VCaP (cell line): ENCODE measurements at regions not wholly inside any gene's neighbourhood (a gene's known extent, or its start where the extent isn't known, plus 50 kb on each side); places are given as distances from the start of the nearest gene placed in this dataset.

Source experiments
- H3K27ac ChIP-seq: fragments of 450-650 bp; 2 replicates; pipeline ENCODE4 v1.5.1; 2017
- CTCF ChIP-seq: fragments of 450-650 bp; conservative IDR thresholded peaks from 2 replicates; pipeline ENCODE4 v1.5.1; 2017; ENCODE audit warnings: mild to moderate bottlenecking, moderate library complexity

- TF ChIP-seq CTCF, result no peak
- H3K27ac ChIP-seq, result peak overlapping the region; percentile 88
These were observed 125.3 kb upstream of the THBS1 start for GRCh38 chr15:39455471-39455991.

GRCh38 chr15:39456159-39456558, 124.7 kb upstream of the THBS1 start:
- no peak for TF ChIP-seq CTCF
- H3K27ac ChIP-seq, result peak overlapping the region; percentile 88

- TF ChIP-seq CTCF, result no peak
These were observed 124.1 kb upstream of the THBS1 start for GRCh38 chr15:39456582-39457330.

GRCh38 chr15:39458131-39458530, 122.7 kb upstream of the THBS1 start:
- TF ChIP-seq CTCF, result no peak
- no peak overlapping the region for H3K27ac ChIP-seq

More at GRCh38 chr15:39456582-39457330, 124.1 kb upstream of the THBS1 start:
- peak overlapping the region; percentile 88 for H3K27ac ChIP-seq

- H3K27ac ChIP-seq, result no peak overlapping the region
- no peak for TF ChIP-seq CTCF
These were observed 121.3 kb upstream of the THBS1 start for GRCh38 chr15:39459548-39459947.

GRCh38 chr15:39460748-39461147, 120.1 kb upstream of the THBS1 start:
- no peak for TF ChIP-seq CTCF
- H3K27ac ChIP-seq, result no peak overlapping the region

GRCh38 chr15:39461536-39462130, 119.2 kb upstream of the THBS1 start:
- TF ChIP-seq CTCF, result no peak
- no peak overlapping the region for H3K27ac ChIP-seq
